NCI-H1105 treated with DMSO at 0.1 percent for 48 hours (cell line): ENCODE measurements at regions not wholly inside any gene's neighbourhood (a gene's known extent, or its start where the extent isn't known, plus 50 kb on each side); places are given as distances from the start of the nearest gene placed in this dataset.

Experiments
- DNase-seq: peaks from one replicate; lab custom pipeline; 2025; lab: John Stamatoyannopoulos, UW

DNA sequence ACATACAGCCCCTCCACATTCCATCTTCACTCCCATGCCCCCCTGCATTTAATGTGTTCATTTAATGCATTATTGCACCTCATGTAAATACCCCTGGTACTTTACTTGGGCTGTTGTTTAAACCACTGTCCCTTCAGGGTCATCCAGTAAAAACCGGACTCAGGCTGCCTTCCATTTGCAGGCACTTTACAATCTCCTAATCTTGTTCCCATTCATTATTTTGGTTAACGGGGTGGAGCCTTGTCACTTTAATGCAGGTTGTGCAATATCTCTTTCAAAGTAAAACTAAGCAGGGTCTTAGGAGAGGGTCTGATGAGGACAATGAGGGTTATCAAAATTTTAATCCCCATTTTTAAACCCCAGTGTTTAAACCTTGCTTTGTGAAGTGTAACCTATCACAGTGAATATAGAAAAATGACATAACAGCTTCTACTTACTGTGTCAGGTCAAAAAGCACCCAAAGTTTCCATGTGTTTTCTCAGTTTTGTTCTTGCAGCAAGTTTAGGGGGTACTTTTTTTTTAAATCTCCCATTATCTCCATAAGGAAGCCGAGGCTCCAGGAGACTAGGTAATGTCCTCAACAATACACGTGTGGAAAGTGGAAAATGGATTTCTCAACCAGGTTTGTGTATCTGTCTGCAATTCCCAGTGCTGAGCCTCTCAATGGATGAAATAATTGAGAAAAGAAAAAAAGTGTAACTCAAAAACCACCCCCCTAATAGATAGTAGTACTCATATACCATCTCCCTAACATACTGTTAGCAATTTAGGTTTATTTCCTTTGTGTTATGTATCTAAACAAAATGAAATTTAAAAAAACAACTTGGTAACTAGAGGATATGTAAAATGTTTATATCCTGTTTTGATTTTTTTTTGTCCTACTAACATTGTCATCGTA is 54.2 kb upstream of the SPRY4 start:
- DNase-seq, result no peak

- no peak for DNase-seq
Observed at GRCh38 chr5:142375944-142376411, 51.2 kb upstream of the SPRY4 start.
